GM18858 (cell line): ENCODE measurements at regions not wholly inside any gene's neighbourhood (a gene's known extent, or its start where the extent isn't known, plus 50 kb on each side); places are given as distances from the start of the nearest gene placed in this dataset.

Experiments used
- ATAC-seq: cut with Tn5 transposase; IDR thresholded peaks from one replicate; pipeline ENCODE4 v1.9.1; 2021; ENCODE audit not compliant: unreplicated experiment

DNA sequence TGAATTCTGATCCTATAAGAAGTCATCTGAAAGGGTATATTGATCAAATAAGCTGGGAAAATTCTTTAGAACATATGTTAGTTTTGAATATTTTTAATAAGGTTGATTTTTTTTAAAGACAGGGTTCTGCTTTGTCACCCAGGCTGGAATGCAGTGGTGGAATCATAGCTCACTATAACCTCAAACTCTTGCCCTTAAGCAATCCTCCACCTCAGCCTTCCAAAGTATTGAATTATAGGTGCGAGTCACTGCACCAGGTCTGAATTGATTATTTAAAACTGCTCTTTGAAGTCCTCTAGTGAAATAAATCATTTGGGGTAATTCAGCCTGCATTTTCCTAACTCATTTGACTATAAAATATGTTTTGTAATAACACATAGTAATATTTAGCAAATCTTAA, 812.3 kb downstream of the PDHA2 start:
- ATAC-seq, result no peak

DNA sequence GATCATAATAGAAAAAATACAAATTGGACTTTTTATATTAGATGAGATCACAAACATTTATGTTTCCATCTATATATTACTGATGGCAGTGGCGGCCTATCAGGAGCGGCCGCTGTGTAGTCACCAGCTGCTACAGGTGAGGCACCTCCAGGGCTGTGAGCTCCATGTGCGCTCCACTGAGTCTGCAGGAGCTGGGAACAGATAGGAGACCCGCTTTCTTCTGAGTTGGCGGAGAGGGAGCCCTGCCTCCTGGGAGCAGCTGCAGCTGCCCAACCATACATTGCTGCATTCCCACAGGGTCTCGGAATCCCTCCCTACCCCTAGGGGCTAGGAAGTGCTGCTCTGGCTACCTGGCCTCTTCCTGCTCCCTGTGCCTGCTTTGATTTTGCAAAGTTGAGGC, 812.9 kb downstream of the PDHA2 start:
- no peak for ATAC-seq

DNA sequence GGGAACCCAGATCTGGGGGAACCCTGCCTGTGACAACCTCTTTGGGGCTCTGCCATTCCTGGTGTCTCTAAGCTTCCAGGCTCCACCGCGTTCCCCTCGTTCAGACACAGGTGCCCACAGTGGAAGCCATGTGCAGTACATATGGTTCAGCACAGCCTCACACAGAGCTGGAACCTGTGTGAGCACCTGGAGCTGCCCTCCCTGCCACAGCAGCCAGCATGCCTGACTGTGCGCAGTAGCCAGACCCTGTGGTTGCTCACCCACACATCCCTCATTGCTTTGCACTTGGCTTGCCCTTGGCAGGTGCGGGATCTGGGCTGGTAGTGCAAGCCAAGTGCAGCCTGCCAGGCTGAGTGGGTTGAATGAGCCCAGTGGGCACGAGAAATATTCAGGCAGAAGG, 814.2 kb downstream of the PDHA2 start:
- no peak for ATAC-seq

DNA sequence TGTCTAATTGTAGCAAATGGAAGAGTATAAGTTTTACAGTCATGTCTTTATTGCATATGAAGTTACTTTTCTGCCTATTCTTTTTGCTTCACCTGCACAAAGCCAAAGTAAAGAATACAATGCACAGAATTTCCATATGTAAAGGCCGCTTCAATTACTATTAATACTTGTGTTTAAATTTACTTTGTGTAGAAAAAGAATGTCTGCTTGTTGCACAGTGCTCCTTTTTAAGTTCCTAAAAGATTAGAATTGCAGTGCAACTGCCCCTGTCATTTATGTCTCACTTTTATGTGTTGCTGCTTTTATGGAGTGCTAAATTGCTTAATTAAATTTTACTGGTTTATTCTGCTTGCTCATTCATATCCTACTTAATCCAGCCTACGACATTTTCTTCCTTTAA, 830.5 kb downstream of the PDHA2 start:
- ATAC-seq, result no peak

DNA sequence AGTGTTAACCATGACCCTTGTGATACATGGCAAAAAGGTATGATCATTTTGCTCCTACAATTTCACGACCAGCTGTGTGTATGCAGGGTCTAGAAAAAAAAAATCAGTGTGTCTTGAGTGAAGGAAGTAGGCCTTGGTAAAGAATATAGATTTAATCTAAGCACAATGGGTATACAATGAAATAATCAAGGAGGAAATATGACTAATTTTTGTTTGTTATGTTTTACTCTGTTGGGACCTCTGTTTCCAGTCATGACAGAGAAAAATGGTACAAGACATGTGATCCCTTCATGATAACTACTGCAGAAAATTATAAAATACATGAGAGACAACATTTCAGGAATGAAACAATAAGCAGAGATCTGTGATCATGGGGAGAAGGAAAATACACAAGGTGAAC, 835.5 kb downstream of the PDHA2 start:
- no peak for ATAC-seq

DNA sequence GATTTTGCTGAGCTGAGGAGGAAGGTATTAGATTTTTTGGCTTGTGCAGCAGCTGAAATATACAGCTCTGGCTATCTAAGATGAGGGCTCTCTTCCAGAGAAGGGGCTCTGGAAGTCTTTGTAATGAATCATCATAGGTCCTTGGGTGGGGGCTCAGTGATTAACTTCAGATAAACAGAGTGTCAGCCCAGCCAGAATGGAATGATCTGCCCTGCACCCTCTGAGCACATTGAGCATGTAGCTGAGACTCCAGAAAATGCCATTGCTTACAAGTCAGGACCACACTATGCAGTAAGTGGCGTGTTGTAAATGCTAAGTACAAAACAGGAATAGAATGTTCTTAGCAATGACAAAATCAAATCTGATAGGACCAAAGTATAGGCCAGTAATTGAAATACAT, 836.0 kb downstream of the PDHA2 start:
- no peak for ATAC-seq

DNA sequence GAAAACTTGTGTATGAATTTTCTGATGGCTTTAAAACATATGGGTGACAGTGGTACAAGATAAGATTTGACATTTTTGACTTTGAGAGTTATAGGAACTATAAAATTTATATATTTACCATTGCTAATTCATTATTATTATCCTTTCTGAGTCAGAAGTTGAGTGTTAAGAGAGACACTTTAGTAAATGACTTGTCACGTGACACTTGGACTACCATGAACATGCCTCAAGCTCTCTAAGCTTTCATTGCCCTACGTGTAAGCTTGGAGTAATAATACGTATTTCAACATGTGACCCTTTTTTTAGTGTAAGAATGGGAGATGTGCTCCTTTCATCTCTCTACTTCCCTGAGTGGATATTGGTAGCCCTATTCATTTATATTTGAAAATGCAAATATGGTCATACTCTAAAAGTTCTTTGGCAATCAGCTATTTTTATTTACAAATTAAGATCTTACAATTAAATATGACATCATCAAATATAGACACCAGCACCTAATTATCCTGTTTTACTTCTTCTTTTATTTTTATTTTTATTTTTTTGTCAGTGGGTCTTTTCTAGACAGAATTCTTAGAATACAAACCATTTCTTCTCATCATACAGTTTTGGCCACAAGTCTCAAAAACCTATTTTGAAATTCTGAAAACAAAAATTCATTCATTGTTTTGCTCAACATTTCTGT, 837.0 kb downstream of the PDHA2 start:
- ATAC-seq, result no peak

DNA sequence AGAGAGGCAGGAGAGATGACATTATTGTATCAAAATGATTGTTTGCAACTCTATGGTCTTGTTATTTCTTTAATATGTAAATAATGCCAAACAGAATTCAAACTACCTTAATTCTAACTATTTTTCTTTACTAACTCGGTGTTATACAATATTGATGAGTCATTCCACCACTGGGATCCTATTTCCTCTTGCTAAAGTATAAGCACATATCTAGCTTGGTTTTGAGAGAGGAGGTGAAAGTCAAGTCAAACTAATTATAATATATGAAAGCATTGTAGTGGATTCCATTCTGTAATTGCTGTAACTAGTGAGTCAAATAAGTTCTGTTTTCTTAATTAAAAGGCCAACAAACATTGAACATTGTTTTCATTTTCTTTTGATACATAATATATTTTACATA, 837.6 kb downstream of the PDHA2 start:
- no peak for ATAC-seq

DNA sequence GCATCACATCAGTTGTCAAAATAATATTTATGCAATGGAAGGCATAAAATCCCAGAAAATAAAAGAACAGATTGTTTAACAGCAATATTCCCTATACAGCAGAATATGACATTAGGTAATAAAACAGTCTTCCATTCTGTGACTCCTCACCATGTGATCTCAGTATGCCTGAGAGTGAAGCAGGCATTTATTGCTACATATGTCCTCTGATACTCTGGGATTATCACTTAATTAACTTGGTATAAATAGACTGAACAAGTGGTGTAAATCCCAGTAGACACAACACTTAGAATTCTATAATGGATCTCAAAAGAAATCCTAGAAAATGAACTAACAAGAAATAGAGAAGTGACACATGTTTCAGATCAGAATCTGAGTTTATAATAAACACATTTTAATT, 841.3 kb downstream of the PDHA2 start:
- ATAC-seq, result no peak

DNA sequence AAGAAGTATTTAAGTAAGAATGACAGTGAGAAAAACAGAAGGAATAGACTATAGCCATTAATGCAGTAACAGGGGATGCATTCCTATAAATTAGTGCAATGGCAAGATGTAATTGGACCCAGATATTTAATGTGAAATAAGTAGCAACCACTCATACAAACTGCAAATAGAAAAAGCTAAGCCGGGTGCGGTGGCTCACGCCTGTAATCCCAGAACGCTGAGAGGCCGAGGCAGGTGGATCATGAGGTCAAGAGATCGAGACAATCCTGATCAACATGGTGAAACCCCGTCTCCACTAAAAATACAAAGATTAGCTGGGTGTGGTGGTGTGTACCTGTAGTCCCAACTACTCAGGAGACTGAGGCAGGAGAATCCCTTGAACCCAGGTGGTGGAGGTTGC, 845.8 kb downstream of the PDHA2 start:
- no peak for ATAC-seq

DNA sequence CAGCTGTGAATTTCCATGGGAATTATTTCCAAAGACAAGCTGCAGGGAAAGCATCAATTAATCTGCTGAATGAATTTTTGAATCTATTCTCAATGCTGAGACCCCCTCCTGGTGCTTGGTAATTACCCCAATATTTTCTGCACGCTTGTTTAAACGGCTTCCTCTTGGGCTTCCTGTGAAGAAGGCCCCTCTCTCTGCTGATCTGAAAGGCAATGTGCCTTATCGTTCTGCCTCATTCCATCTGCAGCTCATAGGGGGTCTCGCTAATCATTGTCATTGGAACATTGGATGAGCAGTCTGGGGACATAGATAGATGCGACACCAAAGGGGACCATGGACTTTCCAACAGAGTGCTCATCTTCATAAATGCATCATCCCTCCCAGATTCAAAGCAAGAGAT, 851.6 kb downstream of the PDHA2 start:
- ATAC-seq, result no peak

DNA sequence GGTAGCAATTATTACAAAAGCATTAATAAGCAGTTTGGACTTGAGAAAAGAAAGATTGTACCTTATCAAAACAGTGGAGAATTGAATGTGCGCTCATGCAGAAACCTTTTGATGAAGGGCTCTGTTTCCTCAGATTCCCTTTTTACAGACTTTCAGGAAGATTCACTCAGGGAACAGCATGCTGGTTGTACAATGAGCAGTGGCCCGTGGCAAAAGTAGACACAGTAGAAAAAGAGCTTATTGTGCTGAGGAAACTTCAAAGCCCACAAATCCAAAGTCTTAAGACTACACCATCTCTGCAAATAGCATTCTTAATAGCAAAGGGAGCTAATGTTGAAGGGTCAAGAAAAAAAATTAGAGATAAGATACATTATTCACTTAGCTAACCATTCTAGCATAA, 858.9 kb downstream of the PDHA2 start:
- ATAC-seq, result no peak

DNA sequence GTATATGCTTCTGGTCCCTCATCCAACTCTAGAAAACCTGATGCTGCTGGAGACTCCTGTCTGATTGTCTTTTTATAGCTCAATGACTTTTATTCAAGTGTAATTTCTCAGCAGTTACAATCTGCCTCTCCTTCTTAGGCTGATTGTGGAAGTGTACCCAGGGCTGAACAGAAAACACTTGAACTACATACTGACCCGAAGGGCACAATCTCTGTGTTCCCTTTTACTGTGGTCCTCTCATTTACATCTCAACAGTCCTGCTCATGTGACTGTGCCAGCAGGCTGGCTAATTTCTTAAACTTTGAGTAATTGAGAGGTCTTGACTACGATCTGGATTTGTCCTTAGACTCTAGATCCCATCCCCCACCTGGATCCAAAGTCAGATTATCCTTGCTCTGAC, 863.4 kb downstream of the PDHA2 start:
- no peak for ATAC-seq

DNA sequence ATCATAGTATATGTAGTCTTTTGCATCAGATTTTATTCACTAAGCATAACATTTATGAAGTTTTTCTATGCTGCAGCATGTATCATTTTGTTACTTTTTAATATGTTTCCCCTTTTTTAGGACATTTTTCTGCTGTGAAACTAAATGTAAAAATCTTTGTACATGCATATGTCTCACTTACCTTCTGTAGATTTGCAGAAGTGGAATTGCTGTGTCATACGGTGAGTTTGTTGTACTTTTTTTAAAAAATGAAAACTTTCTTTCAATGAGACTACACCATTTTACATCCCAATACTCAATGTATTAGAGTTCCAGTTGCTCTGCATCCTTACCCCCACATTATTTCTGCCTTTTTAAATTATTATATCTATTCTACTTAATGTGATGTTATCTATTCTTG, 868.9 kb downstream of the PDHA2 start:
- ATAC-seq, result no peak

DNA sequence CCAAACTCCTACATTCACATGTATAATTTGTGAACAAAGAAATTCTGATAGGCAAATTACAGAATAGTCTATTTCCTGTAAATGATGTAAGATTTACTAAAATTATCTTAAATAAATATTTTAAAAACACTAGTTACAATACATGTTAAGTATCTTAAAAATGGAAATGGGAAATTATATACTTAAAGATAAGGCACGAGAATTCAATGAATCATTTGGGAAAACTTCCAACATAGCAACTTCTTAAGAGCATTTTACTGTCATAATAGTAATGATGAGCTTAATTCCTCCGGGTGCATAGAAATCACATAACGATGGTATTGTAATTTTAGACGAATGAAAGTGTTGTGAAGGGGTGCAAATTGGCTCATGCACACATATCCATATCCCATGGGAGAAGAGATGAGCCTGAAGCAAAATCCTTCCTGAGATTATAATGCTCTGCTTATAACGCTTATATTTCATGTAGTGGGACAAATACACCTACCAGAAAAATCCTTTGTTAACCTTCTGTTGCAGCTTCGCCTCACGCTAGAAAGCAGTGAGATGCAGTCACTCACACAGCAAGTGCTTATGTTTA, 873.5 kb downstream of the PDHA2 start:
- no peak for ATAC-seq

DNA sequence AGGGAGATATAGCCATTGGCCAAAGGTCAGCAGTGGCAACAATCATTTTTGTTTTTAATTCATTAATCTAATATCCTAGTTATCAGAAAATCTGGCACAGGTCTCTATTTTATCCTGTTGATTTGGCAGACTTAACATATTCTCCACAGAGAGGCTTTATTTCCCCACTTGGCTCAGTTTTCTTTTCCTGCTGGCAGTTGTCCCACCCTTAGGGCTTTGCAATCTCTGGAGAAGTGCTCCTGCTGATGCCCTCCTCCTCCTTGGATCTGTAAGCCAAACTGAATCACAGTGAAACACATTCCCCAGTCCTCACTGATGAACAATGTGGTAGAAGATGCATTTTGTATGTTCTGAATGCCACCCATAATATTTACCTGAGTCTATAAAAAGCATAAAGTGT, 889.7 kb downstream of the PDHA2 start:
- no peak for ATAC-seq

DNA sequence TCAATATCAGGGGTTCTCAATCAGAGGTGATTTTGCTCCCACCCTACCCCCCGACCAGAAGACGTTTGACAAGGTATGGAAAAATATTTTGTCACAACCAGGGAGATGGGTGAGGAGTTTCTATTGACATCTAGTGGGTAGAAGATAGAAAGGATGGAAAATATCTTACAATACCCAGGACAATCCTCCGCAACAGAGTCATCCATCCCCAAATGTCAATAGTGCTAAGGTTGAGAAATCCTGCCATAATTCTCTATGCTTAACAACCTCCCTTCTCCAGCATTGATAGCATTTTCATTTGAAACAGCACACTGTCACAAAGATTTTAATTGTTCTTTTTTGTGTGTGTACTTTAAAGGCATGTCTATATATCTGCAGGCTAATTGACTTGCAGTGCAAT, 890.5 kb downstream of the PDHA2 start:
- ATAC-seq, result no peak

DNA sequence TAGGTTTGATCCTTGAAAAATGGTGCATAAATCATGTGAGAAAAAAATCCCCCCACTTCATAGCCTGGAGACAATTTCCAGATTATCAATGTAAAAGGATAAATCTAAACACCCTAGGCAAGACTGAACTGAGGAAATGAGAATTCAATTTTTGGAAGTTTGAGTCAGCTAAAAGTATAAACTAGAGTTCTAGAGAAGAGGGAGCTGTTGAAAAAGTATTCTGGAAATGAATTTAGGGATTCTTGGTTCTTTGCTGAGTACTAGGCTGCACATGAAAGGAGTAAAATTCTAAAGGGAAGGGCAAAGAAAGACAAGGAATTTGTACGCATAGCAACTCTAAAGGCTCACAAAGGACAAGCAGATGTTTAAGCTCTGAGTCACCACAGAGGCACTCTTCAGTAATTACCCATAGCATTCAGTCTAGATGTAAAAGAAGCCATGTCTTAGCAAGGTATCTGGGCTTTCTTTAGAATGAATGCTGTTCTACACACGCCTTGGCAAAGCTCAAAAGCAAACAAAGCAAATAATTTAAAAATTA, 896.5 kb downstream of the PDHA2 start:
- ATAC-seq, result no peak

DNA sequence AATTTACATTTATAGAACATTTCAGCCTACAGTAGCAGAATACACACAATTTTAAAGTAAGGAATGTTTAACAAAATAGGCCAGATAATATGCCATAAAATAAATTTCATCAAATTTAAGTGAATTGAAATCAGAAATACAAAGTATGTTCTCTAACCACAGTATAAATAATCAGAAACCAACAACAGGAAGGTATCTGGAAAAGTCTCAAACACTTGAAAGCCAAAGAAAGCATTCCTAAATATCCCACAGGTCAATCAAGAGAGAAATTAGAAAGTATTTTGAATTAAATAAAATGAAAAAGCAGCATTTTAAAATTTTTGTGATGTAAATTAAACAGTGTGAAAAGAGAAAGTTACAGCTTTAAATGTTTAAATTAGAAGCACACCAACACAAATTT, 899.2 kb downstream of the PDHA2 start:
- no peak for ATAC-seq

DNA sequence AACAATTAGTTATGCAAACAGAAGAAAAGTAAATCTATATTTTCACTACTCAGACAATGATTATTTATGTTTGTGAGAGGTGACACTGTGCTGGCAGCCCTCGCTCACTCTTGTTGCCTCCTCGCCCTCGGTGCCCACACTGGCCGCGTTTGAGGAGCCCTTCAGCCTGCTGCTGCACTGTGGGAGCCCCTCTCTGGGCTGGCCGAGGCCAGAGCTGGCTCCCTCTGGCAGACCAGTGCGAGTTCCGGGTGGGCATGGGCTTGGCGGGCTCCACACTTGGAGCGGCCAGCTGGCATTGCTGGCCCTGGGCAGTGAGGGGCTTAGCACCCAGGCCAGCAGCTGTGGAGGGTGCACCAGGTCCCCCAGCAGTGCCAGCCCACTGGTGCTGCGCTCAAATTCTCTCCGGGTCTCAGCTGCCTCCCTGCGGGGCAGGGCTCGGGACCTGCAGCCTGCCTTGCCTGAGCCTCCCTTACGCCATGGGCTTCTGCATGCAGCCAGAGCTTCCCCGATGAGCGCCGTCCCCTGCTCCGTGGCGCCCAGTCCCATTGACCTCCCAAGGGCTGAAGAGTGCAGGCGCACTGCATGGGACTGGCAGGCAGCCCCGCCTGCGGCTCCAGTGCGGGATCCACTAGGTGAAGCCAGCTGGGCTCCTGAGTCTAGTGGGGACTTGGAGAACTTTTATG, 902.6 kb downstream of the PDHA2 start:
- no peak for ATAC-seq

DNA sequence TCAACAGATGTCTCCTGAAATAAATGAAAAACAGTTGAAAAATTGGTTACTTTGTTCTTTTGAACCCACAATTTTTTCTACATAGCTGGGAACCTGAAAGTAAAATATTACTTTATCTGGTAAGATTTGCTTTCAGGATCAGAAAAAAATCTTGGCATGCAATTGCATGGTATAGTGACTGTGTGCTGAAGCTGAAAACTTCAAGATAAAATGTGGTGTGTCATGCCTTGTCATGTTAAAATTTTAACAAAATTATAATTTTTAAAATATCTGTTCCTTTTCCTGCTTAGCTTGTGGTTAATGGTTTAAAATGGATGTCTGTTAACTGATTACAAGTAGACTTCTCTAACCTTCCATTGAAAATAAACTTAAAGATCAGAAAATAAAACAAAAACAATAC, 904.8 kb downstream of the PDHA2 start:
- no peak for ATAC-seq

DNA sequence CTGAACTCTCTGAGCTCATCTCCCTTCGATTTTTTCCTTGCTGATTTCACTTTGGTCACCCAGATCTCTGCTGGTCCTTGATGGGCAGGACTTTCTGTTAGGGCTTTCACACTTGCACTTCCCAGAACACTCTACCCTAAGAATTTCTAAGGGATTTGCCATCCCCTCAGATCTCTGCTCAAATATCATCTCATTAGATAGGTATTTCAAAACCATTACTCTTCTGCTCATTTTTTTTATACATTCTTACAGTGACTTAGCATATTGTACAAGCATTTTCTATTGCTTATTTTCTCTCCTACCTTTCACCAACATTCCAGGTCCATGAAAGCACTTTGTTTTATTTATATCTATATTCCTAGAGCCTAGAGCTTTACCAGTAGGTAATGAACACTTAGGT, 913.3 kb downstream of the PDHA2 start:
- ATAC-seq, result no peak
